Kidney epithelial cell (primary cell): ENCODE measurements at regions not wholly inside any gene's neighbourhood (a gene's known extent, or its start where the extent isn't known, plus 50 kb on each side); places are given as distances from the start of the nearest gene placed in this dataset.

Source experiments
- DNase-seq: peaks from one replicate; pipeline ENCODE4 v3.0.0-alpha.2; 2010; ENCODE audit warnings: low read depth
- H3K27me3 ChIP-seq: 2 replicates; pipeline ENCODE4 v1.6.0; 2011; ENCODE audit warnings: low read length; ENCODE audit not compliant: control insufficient read depth, insufficient read depth
- H3K36me3 ChIP-seq: 2 replicates; pipeline ENCODE4 v1.5.1; 2011; ENCODE audit warnings: low read length; ENCODE audit not compliant: control insufficient read depth, insufficient read depth
- H3K4me3 ChIP-seq: 2 replicates; pipeline ENCODE4 v1.5.1; 2011; ENCODE audit warnings: low read depth, mild to moderate bottlenecking, control low read depth, low read length
- TF ChIP-seq, protein P1 (sequence below): IDR thresholded peaks from 2 replicates; pipeline ENCODE4 v1.5.1; 2011; ENCODE audit warnings: mild to moderate bottlenecking, moderate library complexity, low read length, control low read depth, inconsistent platforms; ENCODE audit not compliant: insufficient read depth, poor library complexity, severe bottlenecking

DNA sequence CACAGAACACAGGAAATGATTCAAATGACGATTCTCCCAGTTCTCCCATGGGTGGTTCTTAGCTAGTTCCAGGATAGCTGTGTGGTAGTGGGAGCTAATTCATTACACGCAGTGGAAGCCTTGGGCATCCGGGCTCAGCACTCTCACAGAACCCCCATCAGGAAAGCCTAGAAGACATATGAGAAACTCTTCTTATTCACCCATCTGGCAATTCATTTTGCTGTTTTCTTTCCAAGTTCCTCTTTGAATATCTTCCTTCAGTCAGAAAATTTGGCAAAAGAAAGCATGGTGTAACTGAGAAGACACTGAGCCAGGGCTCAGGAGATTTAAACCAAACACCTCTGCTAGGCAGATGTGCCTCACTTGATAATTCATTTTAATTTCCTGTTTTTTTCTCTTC is 85.2 kb upstream of the FN1 start:
- Histone ChIP-seq H3K27me3 (no peaks in the 10 kb centered on the region), H3K4me3 (no peak overlapping the region), H3K36me3 (no peaks in the 10 kb centered on the region)
- no peak for DNase-seq
- TF ChIP-seq, protein P1, sequence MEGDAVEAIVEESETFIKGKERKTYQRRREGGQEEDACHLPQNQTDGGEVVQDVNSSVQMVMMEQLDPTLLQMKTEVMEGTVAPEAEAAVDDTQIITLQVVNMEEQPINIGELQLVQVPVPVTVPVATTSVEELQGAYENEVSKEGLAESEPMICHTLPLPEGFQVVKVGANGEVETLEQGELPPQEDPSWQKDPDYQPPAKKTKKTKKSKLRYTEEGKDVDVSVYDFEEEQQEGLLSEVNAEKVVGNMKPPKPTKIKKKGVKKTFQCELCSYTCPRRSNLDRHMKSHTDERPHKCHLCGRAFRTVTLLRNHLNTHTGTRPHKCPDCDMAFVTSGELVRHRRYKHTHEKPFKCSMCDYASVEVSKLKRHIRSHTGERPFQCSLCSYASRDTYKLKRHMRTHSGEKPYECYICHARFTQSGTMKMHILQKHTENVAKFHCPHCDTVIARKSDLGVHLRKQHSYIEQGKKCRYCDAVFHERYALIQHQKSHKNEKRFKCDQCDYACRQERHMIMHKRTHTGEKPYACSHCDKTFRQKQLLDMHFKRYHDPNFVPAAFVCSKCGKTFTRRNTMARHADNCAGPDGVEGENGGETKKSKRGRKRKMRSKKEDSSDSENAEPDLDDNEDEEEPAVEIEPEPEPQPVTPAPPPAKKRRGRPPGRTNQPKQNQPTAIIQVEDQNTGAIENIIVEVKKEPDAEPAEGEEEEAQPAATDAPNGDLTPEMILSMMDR = no peak

DNA sequence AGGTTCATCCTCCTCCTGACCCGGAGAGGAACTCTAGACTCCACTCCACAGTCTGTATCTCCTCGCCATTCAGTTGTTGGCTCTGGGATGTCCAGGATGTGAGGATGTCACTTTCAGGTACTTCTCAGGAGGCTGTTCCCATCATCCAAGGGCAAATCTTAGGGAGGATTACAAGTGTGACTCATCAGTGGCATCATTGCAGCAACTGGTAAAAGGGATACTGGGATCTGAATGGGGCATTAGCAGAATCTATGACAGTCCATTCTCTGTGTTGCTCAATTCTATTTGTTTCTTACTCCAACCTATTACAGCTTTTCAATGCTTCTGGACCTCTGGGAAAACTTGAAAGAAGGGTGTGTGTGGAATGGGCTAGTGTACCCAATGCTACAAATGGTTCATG is 81.5 kb upstream of the FN1 start:
- no peaks in the 10 kb centered on the region for H3K27me3 ChIP-seq
- H3K36me3 ChIP-seq = no peaks in the 10 kb centered on the region
- TF ChIP-seq, protein P1 = no peak
- no peak for DNase-seq
- no peak overlapping the region for H3K4me3 ChIP-seq

DNA sequence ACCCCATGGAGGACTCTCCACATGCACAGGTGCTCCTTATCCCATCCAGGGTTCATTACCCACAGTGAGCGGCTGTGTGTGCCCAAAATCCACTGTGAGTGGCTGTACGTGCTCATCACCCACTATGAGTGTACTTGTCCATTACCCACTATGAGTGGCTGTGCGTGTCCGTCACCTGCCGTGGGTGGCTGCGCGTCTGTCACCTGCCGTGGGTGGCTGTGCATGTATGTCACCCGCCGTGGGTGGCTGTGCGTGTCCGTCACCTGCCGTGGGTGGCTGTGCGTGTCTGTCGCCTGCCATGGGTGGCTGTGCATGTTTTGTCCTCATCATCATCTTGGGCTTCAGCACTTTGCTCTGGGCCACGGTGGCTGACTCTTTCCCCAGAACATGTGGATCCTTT is 78.6 kb upstream of the FN1 start:
- no peaks in the 10 kb centered on the region for H3K36me3 ChIP-seq
- TF ChIP-seq, protein P1 = no peak
- DNase-seq = no peak
- no peak overlapping the region for H3K4me3 ChIP-seq
- no peaks in the 10 kb centered on the region for H3K27me3 ChIP-seq

DNA sequence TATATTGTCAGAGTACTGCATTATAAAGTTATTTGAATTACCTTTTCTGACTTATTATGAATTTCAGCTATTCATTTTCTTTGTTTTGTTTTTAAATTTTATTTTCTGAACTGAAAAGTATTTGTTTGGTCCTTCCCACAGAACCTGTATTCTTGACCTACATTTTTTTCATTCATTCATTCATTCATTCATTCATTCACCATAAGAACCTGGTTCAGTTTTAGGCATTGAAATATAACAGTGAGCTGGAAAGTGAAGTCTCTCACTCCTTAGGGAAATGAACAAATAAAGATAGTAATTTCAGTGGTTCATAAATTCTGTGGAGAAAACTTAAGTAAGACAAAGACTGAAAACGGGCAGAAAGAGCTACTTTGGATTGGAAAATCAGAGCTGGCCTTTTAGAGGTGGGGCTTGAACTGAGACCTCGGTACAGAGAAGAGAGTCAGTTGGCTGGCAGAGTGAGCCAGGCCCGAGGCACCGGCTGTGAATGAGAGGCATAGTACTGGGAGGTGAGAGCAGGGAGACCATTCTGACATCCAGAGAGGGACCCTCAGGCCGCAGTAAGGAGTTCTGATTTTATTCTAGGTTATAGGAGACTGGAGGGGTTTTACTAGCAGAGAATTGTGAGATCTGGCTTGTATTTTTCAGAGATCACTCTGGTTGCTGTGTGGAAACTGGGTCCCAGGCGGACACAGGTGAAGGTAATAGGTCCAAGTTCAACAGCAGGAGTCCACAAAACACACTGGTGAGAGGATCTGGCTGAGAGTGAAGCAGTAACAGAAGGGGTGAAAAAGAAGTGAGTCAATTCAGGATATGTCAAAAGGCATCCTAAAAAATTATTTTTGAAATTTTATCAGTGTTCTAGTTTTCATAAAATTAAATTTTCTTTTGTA is 75.8 kb upstream of the FN1 start:
- TF ChIP-seq, protein P1 = no peak
- Histone ChIP-seq H3K4me3 (no peak overlapping the region), H3K36me3 (no peaks in the 10 kb centered on the region), H3K27me3 (no peaks in the 10 kb centered on the region)
- no peak for DNase-seq

DNA sequence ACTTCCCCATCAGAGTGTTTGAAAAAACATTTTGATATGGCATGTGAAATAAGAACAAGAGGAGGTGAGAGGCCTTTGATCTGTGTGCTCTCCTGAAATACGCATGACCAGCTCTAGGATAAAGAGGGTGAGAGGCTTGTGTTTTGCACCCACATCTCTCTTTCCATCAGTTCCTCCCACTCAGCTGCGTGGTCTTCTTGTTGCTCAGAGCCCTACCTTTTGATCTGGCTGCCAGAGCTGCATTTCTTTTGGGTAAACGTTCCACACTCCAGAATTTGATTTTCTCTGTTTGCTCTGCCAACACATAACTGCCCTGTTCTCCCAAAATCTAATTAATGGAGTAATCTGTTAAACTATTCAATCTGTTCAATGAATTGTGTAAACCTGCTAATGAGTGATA is 72.0 kb upstream of the FN1 start:
- H3K27me3 ChIP-seq = no peaks in the 10 kb centered on the region
- no peak for DNase-seq
- H3K36me3 ChIP-seq = no peaks in the 10 kb centered on the region
- no peak overlapping the region for H3K4me3 ChIP-seq
- TF ChIP-seq, protein P1 = no peak

DNA sequence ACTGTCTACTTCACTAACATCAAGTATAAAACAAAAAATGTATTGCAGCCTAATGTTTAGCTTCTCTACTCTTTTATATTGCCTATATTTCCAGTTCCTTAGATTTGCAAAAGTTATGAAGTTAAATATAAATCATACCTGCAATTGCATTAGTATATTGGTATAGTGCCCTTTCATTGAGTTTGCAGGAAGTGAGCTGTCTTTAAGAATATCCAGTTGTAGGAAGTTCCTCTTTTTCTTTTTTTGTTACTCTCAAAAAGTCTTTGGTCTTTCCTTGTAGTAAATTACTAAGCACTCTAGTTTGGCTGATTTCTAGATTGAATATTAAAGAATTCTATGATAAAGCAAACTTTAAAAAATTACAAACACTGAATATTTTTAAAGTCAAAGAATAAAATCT is 71.3 kb upstream of the FN1 start:
- no peaks in the 10 kb centered on the region for H3K36me3 ChIP-seq
- H3K4me3 ChIP-seq = no peak overlapping the region
- TF ChIP-seq, protein P1 = no peak
- no peaks in the 10 kb centered on the region for H3K27me3 ChIP-seq
- DNase-seq = no peak
